HTR-8/SVneo (cell line): ENCODE measurements at regions not wholly inside any gene's neighbourhood (a gene's known extent, or its start where the extent isn't known, plus 50 kb on each side); places are given as distances from the start of the nearest gene placed in this dataset.

Experiments used
- DNase-seq: peaks from one replicate; pipeline ENCODE4 v3.0.0; 2011; ENCODE audit warnings: low spot score, mixed read lengths; ENCODE audit not compliant: insufficient read length
- FAIRE-seq: peaks from 2 replicates; lab custom pipeline; 2011; peaks lifted over from hg19 to GRCh38; lab: Jason Lieb, UNC

DNA sequence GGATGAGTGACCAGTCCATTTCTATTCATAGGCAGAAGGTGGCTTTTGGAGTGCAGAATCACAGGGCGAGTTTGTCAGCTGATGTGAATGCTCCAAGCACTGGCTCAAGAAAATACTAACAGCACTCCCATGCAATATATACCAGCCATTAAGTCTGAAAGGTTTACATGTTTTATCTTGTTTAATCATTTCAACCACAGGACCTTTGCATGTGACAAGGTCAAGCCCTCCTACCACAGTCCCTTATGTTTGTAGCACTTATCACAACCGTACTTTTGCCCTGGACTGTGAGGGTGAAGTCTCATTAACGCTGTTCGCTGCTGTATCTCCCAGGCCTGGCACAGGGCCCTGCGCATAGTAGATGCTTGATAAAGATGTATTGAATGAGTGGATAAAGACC is 99.3 kb upstream of the PMEPA1 start:
- DNase-seq, result no peak
- FAIRE-seq, result no peak

DNA sequence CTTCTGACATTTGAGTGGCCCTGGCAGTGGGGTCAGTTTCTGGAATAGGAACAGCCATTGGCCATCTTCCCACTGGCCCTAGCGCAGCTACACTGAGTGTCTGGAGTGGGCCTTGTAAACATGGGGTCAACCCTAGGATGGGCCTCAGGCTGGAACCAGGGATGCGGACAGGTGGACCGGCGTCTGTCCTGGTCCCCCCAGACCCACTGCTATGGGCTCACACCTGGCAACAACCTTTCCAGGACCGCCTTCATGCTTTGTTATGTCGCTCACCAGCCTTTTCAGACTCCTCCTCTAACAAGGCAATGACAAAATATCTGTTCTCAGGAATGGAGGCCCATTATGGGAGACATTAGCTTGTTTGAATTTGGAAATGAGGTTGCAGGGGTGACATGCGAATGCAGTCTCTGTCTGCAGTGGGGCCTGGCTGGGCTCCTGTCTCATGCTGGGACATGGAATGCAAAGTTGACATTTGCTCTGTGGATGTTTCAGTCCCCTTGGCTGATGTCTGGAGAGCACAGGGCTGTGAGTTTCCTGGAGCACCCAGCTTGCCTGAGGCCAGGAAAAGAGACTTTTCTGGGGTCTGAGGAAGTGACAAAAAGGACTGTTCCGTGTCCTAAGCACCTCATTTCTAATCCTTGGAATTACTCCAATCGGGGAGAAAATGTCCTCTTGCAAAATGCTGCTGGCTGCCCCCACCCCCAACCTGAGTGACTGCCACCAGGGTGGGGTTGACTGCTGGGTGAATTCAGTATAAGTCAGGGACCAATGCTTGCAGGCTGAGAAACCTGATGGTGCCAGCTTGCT is 98.7 kb upstream of the PMEPA1 start:
- FAIRE-seq, result no peak

DNA sequence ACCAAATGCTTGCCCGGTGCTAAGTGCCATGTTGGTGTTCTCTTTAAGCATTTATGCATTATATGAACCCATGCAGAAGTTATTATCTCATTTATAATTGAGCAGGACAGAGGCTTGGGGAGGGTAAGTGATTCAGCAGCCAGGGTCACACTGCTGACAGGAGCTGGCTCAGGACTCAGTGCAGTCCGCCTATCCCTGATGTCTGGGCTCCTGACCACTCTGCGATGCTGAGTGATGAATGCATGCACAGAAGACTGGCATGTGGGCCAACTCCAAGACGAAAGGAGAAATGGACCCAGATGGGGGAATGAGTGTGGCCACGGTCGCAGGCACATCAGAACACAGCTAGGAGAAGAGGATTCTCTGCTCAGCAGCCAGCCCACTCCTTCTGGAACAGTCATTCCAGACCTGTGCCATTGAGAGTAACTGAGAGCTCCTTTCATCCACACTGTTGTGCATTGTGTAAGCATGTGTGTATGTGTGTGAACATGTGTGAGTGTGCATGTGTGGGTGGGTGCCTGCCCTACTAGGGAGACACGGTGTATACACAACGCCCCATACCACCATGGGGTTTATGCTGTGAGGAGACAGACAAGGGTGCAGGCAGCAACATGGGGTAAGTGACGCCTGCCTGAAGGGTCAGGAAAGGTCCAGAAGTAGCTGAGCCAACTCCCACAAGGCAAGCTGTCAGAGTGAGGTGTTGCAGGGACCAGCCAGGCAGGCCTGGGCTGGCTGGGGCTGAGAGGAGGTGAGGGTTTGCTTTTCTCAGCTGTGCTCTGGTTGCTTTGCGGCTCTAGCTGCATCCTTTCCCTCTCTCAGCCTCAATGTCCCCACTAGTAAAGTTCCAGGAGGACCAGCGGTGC is 97.8 kb upstream of the PMEPA1 start:
- DNase-seq, result no peak
- FAIRE-seq, result no peak

More for the DNA sequence above, 98.7 kb upstream of the PMEPA1 start:
- no peak for DNase-seq

DNA sequence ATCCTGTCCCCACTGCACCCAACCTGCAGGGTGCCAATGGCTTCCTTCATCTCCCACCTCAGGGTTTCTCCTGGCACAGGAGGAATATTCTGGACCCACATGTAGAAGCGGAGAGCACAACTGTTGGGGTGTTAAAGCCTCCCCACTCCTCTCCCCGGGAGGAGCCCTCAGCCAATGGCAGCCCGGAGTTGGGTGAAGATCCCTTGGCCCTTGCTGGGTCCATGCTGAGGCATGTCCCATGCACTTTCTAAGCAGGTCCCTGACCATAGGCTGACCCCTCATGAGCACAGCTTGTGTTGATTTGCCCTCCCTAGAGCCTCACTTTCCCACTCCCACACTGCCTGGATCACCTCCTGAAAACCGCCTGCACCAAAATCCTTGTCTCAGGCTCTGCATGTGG is 97.2 kb upstream of the PMEPA1 start:
- FAIRE-seq (no peak), DNase-seq (no peak)

DNA sequence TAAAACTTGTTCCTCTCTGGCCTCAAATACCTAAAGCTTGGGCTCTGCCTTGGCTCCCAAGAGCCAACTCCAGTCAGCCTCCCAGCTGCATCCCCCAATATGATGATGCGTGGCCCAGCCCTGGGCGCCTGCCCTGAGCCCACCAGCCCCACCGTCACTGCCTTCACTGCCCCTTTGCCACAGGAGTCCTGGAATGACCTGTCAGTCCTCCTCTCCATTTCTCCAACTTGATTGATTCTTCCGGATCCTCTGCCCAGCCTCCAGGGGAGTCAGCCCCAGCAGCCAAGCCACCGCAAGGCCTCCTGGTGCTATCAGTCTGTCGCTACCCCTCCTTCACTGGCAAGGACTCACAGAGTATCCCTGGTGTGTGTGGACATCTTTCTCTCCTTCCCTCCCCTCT is 96.7 kb upstream of the PMEPA1 start:
- DNase-seq (no peak), FAIRE-seq (peak; percentile 88)

DNA sequence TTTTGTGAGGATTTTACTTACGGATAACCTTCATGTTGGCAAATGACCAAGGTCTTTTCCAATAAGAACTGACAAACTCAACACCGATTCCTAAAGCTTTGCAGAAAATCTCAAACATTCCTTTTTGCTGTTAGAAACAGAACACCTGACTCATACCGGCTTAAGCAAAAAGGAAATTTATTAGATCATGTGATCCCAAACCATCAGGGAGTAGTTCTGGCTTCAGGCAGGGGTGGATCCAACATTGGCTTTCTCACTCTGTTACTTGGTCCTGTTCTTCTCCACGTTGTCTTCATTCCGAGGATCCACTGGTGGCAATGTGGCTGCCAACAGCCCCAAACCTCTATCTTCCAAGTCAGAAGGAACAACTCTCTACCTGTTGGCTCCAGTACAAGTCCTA is 95.9 kb upstream of the PMEPA1 start:
- DNase-seq (no peak), FAIRE-seq (no peak)

DNA sequence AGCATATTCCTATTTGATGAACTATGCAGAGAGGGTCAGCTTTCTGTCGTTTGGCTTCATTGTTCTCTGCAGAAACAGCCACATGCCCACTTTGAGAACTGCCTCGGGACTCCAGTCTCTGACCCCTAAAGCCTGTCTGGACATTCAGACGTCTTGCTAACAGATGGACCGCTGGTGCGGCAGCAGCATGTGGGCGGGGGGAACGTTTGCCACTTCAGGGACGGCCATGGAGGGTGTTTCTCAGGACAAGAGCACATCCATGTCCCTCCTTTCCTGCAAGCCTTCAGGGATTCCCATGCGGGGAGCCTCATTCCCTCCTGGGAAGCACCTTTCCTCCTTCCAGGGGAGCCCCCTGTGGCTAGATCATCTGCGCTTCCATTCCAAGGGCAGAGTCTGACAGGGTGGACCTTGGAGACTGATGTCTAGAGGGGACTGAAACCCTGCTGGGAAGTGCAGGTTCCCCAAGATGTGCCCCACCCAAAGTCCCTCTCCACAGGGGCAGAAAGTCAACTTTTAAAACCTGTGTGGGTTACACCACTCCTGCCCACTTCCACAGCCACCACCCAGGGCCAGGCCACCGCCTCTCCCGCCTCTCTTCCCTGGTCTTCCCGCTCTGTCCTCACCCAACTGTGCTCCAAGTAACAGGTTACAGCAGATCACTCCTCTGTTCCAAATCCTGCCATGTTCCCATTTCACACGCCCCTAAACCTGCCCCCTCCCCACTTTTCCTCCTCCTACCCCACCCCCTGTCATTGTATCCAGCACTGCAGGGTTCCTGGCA is 94.8 kb upstream of the PMEPA1 start:
- FAIRE-seq, result peak; percentile 87
- no peak for DNase-seq

DNA sequence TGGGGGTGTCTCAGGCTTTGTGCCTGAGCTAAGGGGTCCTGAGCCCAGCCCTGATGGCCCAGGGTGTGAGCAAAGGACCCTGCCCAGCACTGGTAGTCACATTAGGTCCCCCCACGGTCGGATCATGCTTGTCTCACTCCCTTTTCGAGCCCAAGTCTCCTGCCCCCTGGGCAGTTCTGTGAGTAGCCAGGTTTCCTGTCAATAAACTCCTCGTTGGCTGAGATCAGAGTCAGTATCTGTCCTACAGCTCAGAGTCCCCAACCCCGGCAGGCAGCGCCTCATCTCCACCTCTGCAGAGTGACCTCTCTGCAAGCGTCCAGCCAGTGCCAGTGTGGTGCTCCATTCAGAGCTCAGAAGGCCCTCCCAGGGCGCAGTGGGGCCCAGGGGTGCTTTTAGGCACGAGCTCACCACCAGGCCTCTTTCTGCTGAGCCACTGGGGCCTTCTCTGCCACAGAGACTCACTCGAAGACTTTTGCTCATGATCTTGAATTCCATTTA is 93.7 kb upstream of the PMEPA1 start:
- FAIRE-seq (peak; percentile 65), DNase-seq (no peak)

DNA sequence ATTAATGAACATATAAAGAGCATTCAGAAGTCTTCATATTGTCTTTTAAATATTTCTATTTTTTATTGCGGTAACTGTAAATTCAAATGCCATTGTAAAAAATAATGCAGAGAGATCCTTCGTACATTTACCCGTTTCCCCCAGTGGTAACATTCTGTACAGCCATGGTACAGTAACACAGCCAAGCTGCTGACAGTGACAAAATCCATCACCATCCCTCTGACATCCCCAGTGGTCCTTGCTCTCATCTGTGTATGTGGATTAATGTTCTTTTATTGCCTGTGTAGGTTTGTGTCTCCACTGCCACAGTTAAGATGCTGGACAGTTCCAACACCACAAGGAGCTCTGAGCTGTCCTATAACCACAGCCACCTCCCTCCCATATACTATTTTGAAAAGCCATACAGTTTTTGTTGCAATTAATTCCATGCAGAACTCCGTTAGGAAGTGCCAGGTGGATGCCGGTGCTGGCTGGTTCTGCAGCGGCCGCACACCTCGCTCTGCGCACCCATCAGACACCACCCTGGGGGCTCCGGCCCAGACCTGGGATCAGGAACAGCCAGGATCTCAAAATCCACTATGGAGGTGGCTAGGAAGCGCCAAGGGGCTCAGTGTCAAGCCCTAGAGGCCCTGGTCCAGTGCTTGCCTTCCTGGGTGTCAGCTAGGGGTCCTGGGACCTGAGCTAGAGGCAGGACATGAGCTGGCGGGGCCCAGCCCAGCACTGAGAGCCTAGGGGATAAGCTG is 93.1 kb upstream of the PMEPA1 start:
- no peak for DNase-seq
- FAIRE-seq, result peak; percentile 85

DNA sequence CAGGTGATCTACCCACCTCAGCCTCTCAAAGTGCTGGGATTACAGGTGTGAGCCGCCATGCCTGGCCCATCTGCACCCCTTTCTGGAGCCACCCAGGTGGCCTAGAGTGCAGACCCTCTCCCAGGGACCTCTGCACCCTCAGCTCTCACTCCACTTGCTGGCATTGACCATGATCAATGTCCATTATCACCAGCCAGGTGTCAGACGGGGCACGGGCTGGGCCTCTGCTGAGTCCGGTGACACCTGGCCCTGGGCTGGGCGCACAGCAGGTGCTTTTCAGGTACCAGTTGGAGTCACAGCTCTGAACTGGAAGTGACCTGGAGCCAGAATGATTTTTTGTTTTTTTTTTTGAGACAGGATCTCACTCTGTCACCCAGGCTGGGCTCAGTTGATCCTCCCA is 91.8 kb upstream of the PMEPA1 start:
- FAIRE-seq, result peak; percentile 16
- DNase-seq, result no peak

DNA sequence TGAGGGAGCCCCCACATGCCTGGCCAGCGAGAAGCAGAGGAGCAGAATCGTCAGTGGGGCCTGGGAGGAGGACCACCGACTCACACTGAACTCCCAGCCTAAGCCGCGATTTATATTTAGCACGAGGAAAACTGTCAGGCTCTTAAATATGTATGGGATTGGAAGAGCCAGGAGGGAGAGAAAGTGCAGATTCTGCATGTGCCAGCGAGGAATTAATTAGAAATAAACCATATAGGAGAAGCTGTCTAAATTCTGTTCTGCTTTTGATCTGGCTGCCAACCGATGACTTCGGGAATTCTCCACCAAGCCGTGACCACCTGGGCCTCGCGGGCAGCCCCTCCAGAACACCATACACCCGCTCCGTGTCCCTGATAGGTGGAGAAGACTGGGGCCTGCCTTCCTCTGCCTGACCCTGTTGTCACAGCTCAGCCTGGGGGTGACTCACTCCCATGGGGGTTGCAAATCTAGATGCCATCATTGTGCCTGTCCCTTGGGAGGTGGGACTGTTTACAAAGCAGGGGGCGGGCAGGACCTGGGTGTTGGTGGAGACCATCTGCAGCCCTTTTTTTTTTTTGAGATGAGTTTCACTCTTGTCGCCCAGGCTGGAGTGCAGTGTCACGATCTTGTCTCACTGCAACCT is 91.1 kb upstream of the PMEPA1 start:
- peak; percentile 28 for FAIRE-seq
- no peak for DNase-seq

DNA sequence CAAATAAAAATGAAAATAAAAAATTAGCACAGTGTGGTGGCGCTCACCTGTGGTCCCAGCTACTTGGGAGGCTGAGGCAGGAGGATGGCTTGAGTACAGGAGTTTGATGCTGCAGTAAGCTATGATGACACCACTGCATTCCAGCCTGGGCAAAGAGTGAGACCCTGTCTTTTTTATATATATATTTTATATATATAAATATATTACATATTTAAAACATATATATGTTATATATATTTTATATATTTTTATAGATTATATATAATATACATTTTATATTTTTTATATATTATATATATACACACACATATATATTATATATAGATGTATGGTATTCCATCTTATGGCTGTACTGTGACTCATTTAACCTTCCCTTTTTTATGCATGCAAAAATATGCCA is 87.6 kb upstream of the PMEPA1 start:
- FAIRE-seq, result no peak
- no peak for DNase-seq

DNA sequence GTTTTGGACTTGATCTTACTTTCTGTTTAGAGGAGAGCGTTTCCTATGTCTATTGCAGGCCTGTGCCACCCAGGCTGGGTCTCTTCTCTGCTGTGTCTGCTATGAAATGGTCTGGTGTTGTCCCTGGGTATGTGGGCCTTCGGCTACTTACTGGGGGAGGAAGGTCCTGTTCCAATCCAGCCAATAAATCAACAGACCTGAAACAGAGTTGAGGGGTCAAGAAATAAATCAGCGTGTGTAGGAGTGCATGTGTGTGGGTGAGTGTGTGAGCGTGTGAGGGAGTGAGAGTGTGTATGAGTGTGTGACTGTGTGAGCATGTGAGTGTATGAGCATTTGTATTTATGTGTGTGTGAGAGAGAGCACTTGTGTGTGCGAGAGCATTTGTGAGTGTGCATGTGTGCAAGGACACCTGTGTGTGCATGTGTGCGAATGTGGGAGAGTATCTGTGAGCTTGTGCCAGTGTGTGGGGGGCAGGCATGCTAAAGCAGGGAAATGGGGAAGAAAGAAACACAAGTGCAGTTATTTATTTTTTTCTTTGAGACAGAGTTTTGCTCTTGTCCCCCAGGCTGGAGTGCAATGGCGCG is 86.3 kb upstream of the PMEPA1 start:
- no peak for DNase-seq
- no peak for FAIRE-seq

DNA sequence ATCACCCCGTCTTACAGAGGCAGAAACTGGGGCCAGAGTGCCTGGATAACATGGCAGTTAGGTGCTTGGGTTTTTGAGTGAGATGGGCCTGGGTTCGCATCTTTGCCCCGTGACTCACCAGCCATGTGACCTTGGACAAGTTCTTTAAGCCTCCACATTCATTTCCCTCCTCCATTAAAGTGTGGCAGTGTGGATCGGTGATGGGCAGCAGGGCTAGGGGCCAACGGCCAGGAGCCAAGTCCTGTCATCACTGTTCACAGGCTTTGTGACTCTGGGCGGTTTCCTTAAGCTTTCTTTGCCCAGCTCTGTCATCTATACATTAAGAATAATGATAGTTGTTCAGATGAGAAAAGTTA is 85.5 kb upstream of the PMEPA1 start:
- DNase-seq, result peak; percentile 89
- FAIRE-seq, result peak; percentile 99

DNA sequence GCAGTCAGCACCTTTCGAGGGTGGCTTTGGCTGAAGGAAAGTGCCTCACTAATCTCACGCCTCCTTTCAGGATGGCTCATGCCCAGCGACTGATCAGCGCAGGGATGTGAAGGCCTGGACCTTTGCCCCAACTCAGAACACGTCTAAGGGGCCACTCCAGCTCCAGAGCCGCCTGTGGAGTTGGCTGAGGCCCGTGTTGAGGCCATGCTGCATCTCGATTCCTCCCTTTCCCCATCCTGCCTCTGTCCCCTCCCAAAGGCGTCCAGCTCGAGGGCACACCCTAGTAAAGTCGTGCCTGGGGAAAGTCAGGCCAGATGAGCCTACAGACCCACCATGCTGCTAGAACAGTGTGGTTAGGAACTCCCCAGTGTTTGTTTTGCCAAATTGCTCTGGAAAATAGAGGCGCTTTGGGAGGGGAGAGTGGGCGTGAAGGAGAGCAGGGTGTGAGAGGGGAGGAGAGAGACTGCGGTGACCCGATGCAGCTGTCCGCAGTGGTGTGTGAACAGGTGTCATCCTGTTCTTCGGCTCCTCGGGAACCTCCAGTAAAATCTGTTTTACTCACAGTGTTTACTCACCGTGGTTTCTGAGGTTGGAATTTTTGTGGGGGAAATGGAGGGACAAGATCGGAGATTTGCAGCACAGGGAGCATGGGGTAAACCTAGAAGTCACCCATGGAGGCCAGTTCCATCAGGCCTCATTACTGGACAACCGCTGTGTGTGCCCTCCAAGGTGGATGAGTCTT is 85.0 kb upstream of the PMEPA1 start:
- peak; percentile 64 for DNase-seq
- FAIRE-seq, result no peak

DNA sequence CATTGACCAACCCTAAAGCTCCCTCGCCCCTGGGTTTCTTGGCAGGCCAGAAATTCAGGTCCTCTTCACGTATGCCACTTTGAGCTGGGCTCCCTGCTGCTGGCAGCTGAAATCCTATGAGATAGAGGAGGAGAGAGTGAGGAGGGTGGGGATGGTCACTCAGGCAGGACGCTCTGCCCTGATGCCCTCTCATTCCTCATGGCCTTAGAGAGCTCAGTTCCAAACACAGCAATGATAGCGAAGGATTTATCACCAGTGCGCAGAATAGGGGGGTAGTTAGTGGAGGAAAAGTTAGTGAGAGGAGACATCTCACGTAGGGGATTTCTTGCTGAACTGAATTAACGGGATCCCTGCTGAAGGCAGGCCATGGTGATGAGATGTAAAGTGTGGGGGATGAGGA is 84.2 kb upstream of the PMEPA1 start:
- no peak for DNase-seq
- FAIRE-seq, result no peak

DNA sequence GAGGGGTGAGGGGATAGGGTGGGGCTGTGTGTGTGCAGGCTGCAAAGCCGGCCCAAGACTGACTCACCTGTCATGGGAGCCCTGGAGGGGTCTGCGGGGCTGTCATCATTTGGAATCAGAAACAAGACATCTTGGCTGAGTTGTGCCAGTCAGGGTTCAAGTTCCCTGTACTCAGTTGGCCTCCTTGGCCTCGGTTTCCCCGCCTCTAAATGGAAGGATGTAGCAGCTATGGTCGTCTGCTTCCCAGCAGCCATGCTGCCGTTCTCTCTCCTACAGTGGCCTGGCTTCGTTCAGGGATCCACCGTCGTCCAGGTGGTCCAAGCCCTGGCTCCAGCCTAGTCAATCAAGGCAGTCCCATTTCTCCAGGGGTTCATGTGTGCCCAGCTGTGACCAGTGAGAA is 83.6 kb upstream of the PMEPA1 start:
- no peak for DNase-seq
- no peak for FAIRE-seq

DNA sequence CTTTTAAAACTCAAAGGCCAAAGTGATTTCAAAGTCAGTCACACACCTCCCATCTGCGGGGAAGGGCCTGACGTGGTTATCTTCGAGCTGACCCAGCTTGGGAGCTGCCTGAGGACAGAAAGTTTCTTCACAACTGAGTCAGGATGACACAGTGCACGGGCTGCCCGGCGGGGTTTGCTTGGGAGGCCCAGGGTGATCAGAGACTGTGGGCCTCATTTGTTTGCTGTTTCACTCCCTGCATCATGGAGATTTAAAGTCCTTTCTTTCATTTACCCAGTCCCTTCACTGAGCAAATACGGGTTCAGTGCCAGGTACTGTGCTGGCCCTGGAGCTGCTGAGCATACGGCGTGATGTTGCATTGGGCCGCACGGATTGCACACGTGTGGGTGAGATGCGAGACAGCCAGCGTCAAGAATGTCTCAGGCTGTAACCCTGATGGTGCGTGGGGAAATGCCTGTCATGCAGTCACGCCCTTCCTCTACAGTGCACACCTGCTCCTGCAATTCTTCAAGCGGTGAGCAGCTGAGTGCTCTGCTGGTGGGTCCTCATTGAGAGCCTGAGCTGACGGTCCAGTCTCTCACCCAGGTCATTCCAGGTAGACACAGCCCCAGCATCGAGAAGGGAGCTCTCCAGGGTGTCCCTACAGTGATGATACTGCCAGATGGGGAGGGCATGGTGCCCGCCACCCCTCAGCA is 82.7 kb upstream of the PMEPA1 start:
- FAIRE-seq (no peak), DNase-seq (no peak)
